MCF 10A (cell line): ENCODE measurements at regions not wholly inside any gene's neighbourhood (a gene's known extent, or its start where the extent isn't known, plus 50 kb on each side); places are given as distances from the start of the nearest gene placed in this dataset.

Experiments used
- BruUV-seq: library from RNA; stranded (reverse); fragments of 400-500 nt; replicated peaks from 2 replicates; lab custom pipeline; 2021; lab: Mats Ljungman, UMichigan
- CTCF ChIA-PET: fragments of 300-600 bp; sonication (Branson Sonifier 250); formaldehyde crosslinking; extraction: SDS; loops from one replicate; lab custom pipeline; 2021; ENCODE audit warnings: antibody characterized with exemption, inconsistent platforms; lab: Yijun Ruan, JAX
- POLR2A ChIA-PET: fragments of 300-600, 350-650 bp; sonication (Branson Sonifier 250); formaldehyde crosslinking; extraction: SDS; loops from one replicate; lab custom pipeline; 2020; ENCODE audit warnings: antibody characterized with exemption, inconsistent platforms; lab: Yijun Ruan, JAX
- DNase-seq: peaks from one replicate; pipeline ENCODE4 v3.0.0-alpha.2; 2018; ENCODE audit not compliant: unreplicated experiment
- H3K27ac Mint-ChIP-seq: one replicate; pipeline ENCODE4 v1.8.0; 2022; ENCODE audit warnings: mild to moderate bottlenecking, low read depth, mixed read lengths; ENCODE audit not compliant: unreplicated experiment
- H3K27me3 Mint-ChIP-seq: one replicate; pipeline ENCODE4 v1.8.0; 2022; ENCODE audit warnings: mixed read lengths; ENCODE audit not compliant: insufficient read depth, unreplicated experiment
- H3K36me3 Mint-ChIP-seq: one replicate; pipeline ENCODE4 v1.8.0; 2022; ENCODE audit warnings: mild to moderate bottlenecking, moderate library complexity, mixed read lengths; ENCODE audit not compliant: insufficient read depth, unreplicated experiment
- H3K4me1 Mint-ChIP-seq: one replicate; pipeline ENCODE4 v1.8.0; 2022; ENCODE audit warnings: mixed read lengths; ENCODE audit not compliant: insufficient read depth, unreplicated experiment
- H3K4me3 Mint-ChIP-seq: one replicate; pipeline ENCODE4 v1.8.0; 2022; ENCODE audit warnings: mild to moderate bottlenecking, moderate library complexity, mixed read lengths; ENCODE audit not compliant: unreplicated experiment
- H3K9me3 Mint-ChIP-seq: one replicate; pipeline ENCODE4 v1.8.0; 2022; ENCODE audit warnings: mixed read lengths; ENCODE audit not compliant: unreplicated experiment
- intact Hi-C: fragments of 100-400 bp; cut with micrococcal nuclease; formaldehyde crosslinking; loops from 2 replicates; pipeline ENCODE4 v1.14.1; 2022
- TF ChIP-seq, protein P1 (sequence below): fragments of 200-600 bp; IDR thresholded peaks from one replicate; pipeline ENCODE4 v1.8.0; 2022; ENCODE audit warnings: antibody characterized with exemption, mild to moderate bottlenecking; ENCODE audit not compliant: unreplicated experiment

GRCh38 chr5:5011151-5011550 is 129.0 kb upstream of the ADAMTS16 start:
- no TSS peak for BruUV-seq
- CTCF ChIA-PET, result no interaction called here
- no peak for DNase-seq
- no peaks in the 10 kb centered on the region for H3K9me3 Mint-ChIP-seq
- H3K27me3 Mint-ChIP-seq, result no peaks in the 10 kb centered on the region
- peaks cover 6% of the 10 kb centered on the region for H3K36me3 Mint-ChIP-seq
- POLR2A ChIA-PET, result no interaction called here
- intact Hi-C loops, result no loop called here
- H3K27ac Mint-ChIP-seq, result no peak overlapping the region
- peaks cover 25% of the 10 kb centered on the region for H3K4me1 Mint-ChIP-seq
- TF ChIP-seq, protein P1, sequence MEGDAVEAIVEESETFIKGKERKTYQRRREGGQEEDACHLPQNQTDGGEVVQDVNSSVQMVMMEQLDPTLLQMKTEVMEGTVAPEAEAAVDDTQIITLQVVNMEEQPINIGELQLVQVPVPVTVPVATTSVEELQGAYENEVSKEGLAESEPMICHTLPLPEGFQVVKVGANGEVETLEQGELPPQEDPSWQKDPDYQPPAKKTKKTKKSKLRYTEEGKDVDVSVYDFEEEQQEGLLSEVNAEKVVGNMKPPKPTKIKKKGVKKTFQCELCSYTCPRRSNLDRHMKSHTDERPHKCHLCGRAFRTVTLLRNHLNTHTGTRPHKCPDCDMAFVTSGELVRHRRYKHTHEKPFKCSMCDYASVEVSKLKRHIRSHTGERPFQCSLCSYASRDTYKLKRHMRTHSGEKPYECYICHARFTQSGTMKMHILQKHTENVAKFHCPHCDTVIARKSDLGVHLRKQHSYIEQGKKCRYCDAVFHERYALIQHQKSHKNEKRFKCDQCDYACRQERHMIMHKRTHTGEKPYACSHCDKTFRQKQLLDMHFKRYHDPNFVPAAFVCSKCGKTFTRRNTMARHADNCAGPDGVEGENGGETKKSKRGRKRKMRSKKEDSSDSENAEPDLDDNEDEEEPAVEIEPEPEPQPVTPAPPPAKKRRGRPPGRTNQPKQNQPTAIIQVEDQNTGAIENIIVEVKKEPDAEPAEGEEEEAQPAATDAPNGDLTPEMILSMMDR, result no peak
- no peak overlapping the region for H3K4me3 Mint-ChIP-seq

- intact Hi-C loops, result no loop called here
- no peak overlapping the region for H3K4me3 Mint-ChIP-seq
- POLR2A ChIA-PET, result interaction anchor here (0.6 kb wide), 1 partner anchor 13 kb away, joined by 3 read pairs; no protein-coding TSS in a partner anchor
- no TSS peak for BruUV-seq
- no peaks in the 10 kb centered on the region for H3K27me3 Mint-ChIP-seq
- TF ChIP-seq, protein P1, result no peak
- peaks cover 4% of the 10 kb centered on the region for H3K36me3 Mint-ChIP-seq
- H3K4me1 Mint-ChIP-seq, result peaks cover 24% of the 10 kb centered on the region
- no peaks in the 10 kb centered on the region for H3K9me3 Mint-ChIP-seq
- peak overlapping the region; percentile 14 for H3K27ac Mint-ChIP-seq
- CTCF ChIA-PET, result no interaction called here
- peak; percentile 92 for DNase-seq
Measured at GRCh38 chr5:5014586-5015235, 125.4 kb upstream of the ADAMTS16 start.

DNA sequence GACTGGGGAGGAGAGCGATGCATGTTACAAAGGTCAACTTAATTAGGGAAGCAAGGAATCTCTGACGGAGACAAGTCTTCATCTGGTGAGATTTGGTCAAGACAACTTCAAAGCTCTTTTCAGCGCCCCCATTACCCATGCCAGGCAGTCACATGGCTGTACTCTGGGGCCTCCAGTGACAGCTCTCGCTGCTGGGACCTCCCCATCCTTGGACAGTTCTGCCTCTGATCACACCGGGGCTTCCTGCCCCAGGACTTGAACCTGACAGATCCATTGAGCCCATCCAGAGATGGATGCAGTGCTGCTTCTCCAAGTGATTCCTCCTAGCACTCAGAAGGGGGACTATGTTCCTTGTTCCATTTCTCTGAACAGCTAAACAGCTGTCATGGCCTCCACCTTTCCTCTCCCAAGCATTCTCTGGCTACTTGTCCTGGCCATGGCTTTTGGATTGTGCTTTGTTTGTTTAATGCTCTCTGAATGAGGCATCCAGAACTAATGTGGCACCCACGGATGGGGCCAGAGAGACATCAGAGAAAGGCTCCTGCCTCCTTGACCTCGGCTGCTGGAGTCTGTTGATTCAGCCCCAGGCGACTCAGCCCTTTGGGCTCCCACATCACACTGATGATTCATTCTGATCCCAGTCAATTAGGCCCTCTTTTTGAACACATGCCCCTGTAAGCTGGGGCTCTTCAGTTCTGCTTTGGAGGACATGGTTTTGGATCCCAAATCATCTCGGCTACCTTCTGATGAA is 122.1 kb upstream of the ADAMTS16 start:
- peak; percentile 62 for DNase-seq
- intact Hi-C loops, result no loop called here
- no peak overlapping the region for H3K4me3 Mint-ChIP-seq
- POLR2A ChIA-PET, result interaction anchor here (0.6 kb wide), 1 partner anchor 21 kb away, joined by 3 read pairs; no protein-coding TSS in a partner anchor
- H3K27me3 Mint-ChIP-seq, result no peaks in the 10 kb centered on the region
- peaks cover 22% of the 10 kb centered on the region for H3K4me1 Mint-ChIP-seq
- TF ChIP-seq, protein P1, result no peak
- no TSS peak for BruUV-seq
- CTCF ChIA-PET, result interaction anchor here (0.5 kb wide), 1 partner anchor 62 kb away, joined by 3 read pairs; no protein-coding TSS in a partner anchor
- no peak overlapping the region for H3K27ac Mint-ChIP-seq
- no peaks in the 10 kb centered on the region for H3K9me3 Mint-ChIP-seq
- no peaks in the 10 kb centered on the region for H3K36me3 Mint-ChIP-seq

- no TSS peak for BruUV-seq
- H3K4me3 Mint-ChIP-seq, result no peak overlapping the region
- H3K9me3 Mint-ChIP-seq, result no peaks in the 10 kb centered on the region
- ChIA-PET CTCF (interaction anchor here (0.5 kb wide), 1 partner anchor 63 kb away, joined by 3 read pairs; no protein-coding TSS in a partner anchor), POLR2A (interaction anchor here (0.6 kb wide), 1 partner anchor 21 kb away, joined by 3 read pairs; no protein-coding TSS in a partner anchor)
- H3K27ac Mint-ChIP-seq, result no peak overlapping the region
- DNase-seq, result no peak
- H3K27me3 Mint-ChIP-seq, result no peaks in the 10 kb centered on the region
- intact Hi-C loops, result no loop called here
- TF ChIP-seq, protein P1, result no peak
- H3K4me1 Mint-ChIP-seq, result peaks cover 22% of the 10 kb centered on the region
- H3K36me3 Mint-ChIP-seq, result no peaks in the 10 kb centered on the region
Measured at GRCh38 chr5:5018578-5018970, 121.6 kb upstream of the ADAMTS16 start.
